ENCODE measurements at regions not wholly inside any gene's neighbourhood (a gene's known extent, or its start where the extent isn't known, plus 50 kb on each side); places are given as distances from the start of the nearest gene placed in this dataset.
"Not testable (repeated sequence)": the region's sequence is repeated elsewhere in the genome, so short reads cannot be mapped to it uniquely, and the experiment has no call there.

DNA sequence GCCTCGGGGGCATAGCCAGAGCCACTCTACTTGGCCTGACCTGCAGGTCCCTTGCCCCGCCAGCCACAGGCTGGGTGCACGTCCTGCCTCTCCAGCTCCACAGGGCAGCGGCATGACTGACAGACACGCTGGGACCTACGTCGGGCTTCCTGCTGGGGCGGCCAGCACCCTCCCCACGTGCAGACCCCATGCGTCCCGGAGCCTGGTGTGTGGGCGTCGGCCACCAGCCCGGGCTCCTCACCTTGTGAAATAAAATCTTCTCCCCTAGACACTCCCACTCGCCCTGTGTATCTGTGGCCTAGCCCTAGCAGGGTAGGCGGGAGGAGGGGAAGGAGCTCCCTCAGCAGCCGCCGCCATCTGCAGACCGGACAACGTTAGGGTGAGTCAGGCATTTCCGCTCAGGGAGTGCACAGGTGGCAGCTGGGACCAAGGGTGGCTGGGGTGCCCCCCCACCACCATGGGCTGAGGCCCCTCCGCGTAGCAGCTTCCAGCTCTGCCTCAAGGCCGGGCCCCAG is 119.5 kb downstream of the IGLL1 start:
- in situ Hi-C loops (cut with MboI); H3K27me3 ChIP-seq (ENCODE audit: control insufficient read depth in 2 of 2, insufficient read depth in 2 of 2, low read length in 2 of 2); H4K20me1 ChIP-seq (replicated peaks; ENCODE audit: control insufficient read depth, insufficient read depth, low read length); H3K9me1 ChIP-seq (ENCODE audit: control insufficient read depth, insufficient read depth, low read length); H3K9me3 ChIP-seq (replicated peaks; ENCODE audit: control insufficient read depth, insufficient read depth, low read depth, low read length); BruUV-seq (replicated peaks); FAIRE-seq; H3K27ac ChIP-seq (ENCODE audit: extremely low read depth, low read depth, low read length); H3K36me3 ChIP-seq (ENCODE audit: control insufficient read depth, insufficient read depth, low read length); H3K4me2 ChIP-seq (ENCODE audit: insufficient read depth, low read length); H3K79me2 ChIP-seq (ENCODE audit: control insufficient read depth, insufficient read depth, low read length); H3K4me3 ChIP-seq; POLR2A ChIA-PET; CTCF ChIA-PET (ENCODE audit: low intra/inter-chr PET ratio); intact Hi-C loops (cut with micrococcal nuclease); H3K9ac ChIP-seq (ENCODE audit: insufficient read depth in 1 of 2, low read depth in 2 of 2, low read length in 2 of 2): not testable (repeated sequence)
- ATAC-seq, result peak; percentile 86
- H3K4me1 ChIP-seq (replicated peaks in 1 of 2; ENCODE audit: control insufficient read depth in 2 of 2, insufficient read depth in 2 of 2, low read length in 2 of 2), result peaks cover 0 to 19% of the 10 kb centered on the region in 2 experiments; a peak in 3 of 5 replicates
- peak; percentile 6 to 24 (median 10) for DNase-seq (ENCODE audit: extremely low read depth in 1 of 4, low spot score in 3 of 4)
- WGBS (ENCODE audit: insufficient coverage, low coverage, missing lambda C conversion rate), result 21% methylated on average over 6 of the region's 24 CpGs
- peak overlapping the region; percentile 40; the same call in 1 of the 2 replicates for H2AFZ ChIP-seq (ENCODE audit: low read depth, low read length)
- TF ChIP-seq EGR1 (conservative IDR thresholded peaks at IDR 0.05) (peak; percentile 37; the same call in 1 of the 2 replicates), ZFX (CRISPR knock-in tag; IDR thresholded peaks at IDR 0.05) (0 out of 2 replicates have a peak, but pooled peaks have one; percentile 20), CBFA2T2 (conservative IDR thresholded peaks at IDR 0.05) (0 out of 2 replicates have a peak, but pooled peaks have one; percentile 8), YY1 (IDR thresholded peaks at IDR 0.05; ENCODE audit: borderline replicate concordance in 1 of 3, control insufficient read depth in 1 of 3, extremely low read depth in 1 of 3, insufficient read depth in 3 of 3, insufficient read length in 1 of 3, insufficient replicate concordance in 2 of 3, low read depth in 1 of 3, low read length in 2 of 3) (peak in 1 of 3 experiments; percentile 15)
- TF ChIP-seq, protein P1, sequence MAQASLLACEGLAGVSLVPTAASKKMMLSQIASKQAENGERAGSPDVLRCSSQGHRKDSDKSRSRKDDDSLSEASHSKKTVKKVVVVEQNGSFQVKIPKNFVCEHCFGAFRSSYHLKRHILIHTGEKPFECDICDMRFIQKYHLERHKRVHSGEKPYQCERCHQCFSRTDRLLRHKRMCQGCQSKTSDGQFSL (CRISPR knock-in tag; IDR thresholded peaks at IDR 0.05), result 0 out of 2 replicates have a peak, but pooled peaks have one; percentile 45
- TF ChIP-seq, protein P1 (tag; IDR thresholded peaks at IDR 0.05), result not testable (repeated sequence)
- TF ChIP-seq, protein P2, sequence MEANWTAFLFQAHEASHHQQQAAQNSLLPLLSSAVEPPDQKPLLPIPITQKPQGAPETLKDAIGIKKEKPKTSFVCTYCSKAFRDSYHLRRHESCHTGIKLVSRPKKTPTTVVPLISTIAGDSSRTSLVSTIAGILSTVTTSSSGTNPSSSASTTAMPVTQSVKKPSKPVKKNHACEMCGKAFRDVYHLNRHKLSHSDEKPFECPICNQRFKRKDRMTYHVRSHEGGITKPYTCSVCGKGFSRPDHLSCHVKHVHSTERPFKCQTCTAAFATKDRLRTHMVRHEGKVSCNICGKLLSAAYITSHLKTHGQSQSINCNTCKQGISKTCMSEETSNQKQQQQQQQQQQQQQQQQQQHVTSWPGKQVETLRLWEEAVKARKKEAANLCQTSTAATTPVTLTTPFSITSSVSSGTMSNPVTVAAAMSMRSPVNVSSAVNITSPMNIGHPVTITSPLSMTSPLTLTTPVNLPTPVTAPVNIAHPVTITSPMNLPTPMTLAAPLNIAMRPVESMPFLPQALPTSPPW (CRISPR knock-in tag; IDR thresholded peaks at IDR 0.05), result peak; percentile 52

All from K562 (cell line).